ENCODE measurements at regions not wholly inside any gene's neighbourhood (a gene's known extent, or its start where the extent isn't known, plus 50 kb on each side); places are given as distances from the start of the nearest gene placed in this dataset.

- TF ChIP-seq, protein P1, sequence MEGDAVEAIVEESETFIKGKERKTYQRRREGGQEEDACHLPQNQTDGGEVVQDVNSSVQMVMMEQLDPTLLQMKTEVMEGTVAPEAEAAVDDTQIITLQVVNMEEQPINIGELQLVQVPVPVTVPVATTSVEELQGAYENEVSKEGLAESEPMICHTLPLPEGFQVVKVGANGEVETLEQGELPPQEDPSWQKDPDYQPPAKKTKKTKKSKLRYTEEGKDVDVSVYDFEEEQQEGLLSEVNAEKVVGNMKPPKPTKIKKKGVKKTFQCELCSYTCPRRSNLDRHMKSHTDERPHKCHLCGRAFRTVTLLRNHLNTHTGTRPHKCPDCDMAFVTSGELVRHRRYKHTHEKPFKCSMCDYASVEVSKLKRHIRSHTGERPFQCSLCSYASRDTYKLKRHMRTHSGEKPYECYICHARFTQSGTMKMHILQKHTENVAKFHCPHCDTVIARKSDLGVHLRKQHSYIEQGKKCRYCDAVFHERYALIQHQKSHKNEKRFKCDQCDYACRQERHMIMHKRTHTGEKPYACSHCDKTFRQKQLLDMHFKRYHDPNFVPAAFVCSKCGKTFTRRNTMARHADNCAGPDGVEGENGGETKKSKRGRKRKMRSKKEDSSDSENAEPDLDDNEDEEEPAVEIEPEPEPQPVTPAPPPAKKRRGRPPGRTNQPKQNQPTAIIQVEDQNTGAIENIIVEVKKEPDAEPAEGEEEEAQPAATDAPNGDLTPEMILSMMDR (IDR thresholded peaks at IDR 0.05 in 8 of 11, conservative IDR thresholded peaks at IDR 0.05 in 3 of 11): no peak
- TF ChIP-seq POLR2A (IDR thresholded peaks at IDR 0.05): no peak
- TF ChIP-seq POLR2AphosphoS5 (IDR thresholded peaks at IDR 0.05): no peak
Observed at GRCh38 chr17:79304884-79305283, 230.3 kb downstream of the ENGASE start.
